ENCODE measurements at regions not wholly inside any gene's neighbourhood (a gene's known extent, or its start where the extent isn't known, plus 50 kb on each side); places are given as distances from the start of the nearest gene placed in this dataset.

GRCh38 chr9:105911104-105911911 lies 217.0 kb downstream of the TMEM38B start:
- TF ChIP-seq CTCF (IDR thresholded peaks at IDR 0.05), result no peak
- no peak for TF ChIP-seq POLR2A (IDR thresholded peaks at IDR 0.05)
- TF ChIP-seq POLR2AphosphoS5 (IDR thresholded peaks at IDR 0.05), result no peak
- DNase-seq (ENCODE audit: low spot score), result no peak

GRCh38 chr9:105912157-105912862 lies 218.0 kb downstream of the TMEM38B start:
- TF ChIP-seq POLR2AphosphoS5 (IDR thresholded peaks at IDR 0.05) (no peak), CTCF (IDR thresholded peaks at IDR 0.05) (no peak), POLR2A (IDR thresholded peaks at IDR 0.05) (no peak)
- Histone ChIP-seq H3K4me1 (replicated peaks) (no peaks in the 10 kb centered on the region), H3K27me3 (replicated peaks; ENCODE audit: insufficient read depth) (no peaks in the 10 kb centered on the region), H3K36me3 (no peaks in the 10 kb centered on the region), H3K4me3 (no peak overlapping the region), H3K27ac (no peak overlapping the region), H3K9me3 (no peaks in the 10 kb centered on the region)
- WGBS, result 20% methylated on average over 1 of the region's 1 CpG
- intact Hi-C loops (cut with DNase I), result no loop called here
- DNase-seq (ENCODE audit: low spot score), result no peak

More at GRCh38 chr9:105911104-105911911, 217.0 kb downstream of the TMEM38B start:
- WGBS, result 25% methylated on average over 5 of the region's 5 CpGs
- Histone ChIP-seq H3K36me3 (no peaks in the 10 kb centered on the region), H3K27ac (no peak overlapping the region), H3K4me3 (no peak overlapping the region), H3K9me3 (no peaks in the 10 kb centered on the region), H3K4me1 (replicated peaks) (no peaks in the 10 kb centered on the region), H3K27me3 (replicated peaks; ENCODE audit: insufficient read depth) (no peaks in the 10 kb centered on the region)
- intact Hi-C loops (cut with DNase I), result no loop called here

- Histone ChIP-seq H3K36me3 (no peaks in the 10 kb centered on the region), H3K4me1 (replicated peaks) (no peaks in the 10 kb centered on the region), H3K4me3 (no peak overlapping the region), H3K9me3 (no peaks in the 10 kb centered on the region), H3K27ac (no peak overlapping the region), H3K27me3 (replicated peaks; ENCODE audit: insufficient read depth) (no peaks in the 10 kb centered on the region)
- peak; percentile 65 for TF ChIP-seq POLR2AphosphoS5 (IDR thresholded peaks at IDR 0.05)
- no peak for TF ChIP-seq POLR2A (IDR thresholded peaks at IDR 0.05)
- DNase-seq (ENCODE audit: low spot score), result peak; percentile 68
- WGBS, result 44% methylated on average over 8 of the region's 8 CpGs
- intact Hi-C loops (cut with DNase I), result no loop called here
These were observed 218.6 kb downstream of the TMEM38B start for GRCh38 chr9:105912863-105913516.

- no peak overlapping the region for H3K27ac ChIP-seq
- no peak for DNase-seq (ENCODE audit: low spot score)
- intact Hi-C loops (cut with DNase I), result no loop called here
- no peak for TF ChIP-seq POLR2AphosphoS5 (IDR thresholded peaks at IDR 0.05)
- TF ChIP-seq CTCF (IDR thresholded peaks at IDR 0.05), result no peak
- no peak for TF ChIP-seq POLR2A (IDR thresholded peaks at IDR 0.05)
- no peaks in the 10 kb centered on the region for H3K9me3 ChIP-seq
- H3K4me1 ChIP-seq (replicated peaks), result no peaks in the 10 kb centered on the region
- WGBS, result 53% methylated on average over 4 of the region's 4 CpGs
- no peaks in the 10 kb centered on the region for H3K36me3 ChIP-seq
- H3K4me3 ChIP-seq, result no peak overlapping the region
- no peaks in the 10 kb centered on the region for H3K27me3 ChIP-seq (replicated peaks; ENCODE audit: insufficient read depth)
These were observed 226.9 kb downstream of the TMEM38B start for GRCh38 chr9:105921057-105921726.

GRCh38 chr9:105928416-105928815 lies 234.1 kb downstream of the TMEM38B start:
- H3K27me3 ChIP-seq (replicated peaks; ENCODE audit: insufficient read depth), result no peaks in the 10 kb centered on the region
- H3K27ac ChIP-seq, result no peak overlapping the region
- 69% methylated on average over 2 of the region's 2 CpGs for WGBS
- no peaks in the 10 kb centered on the region for H3K36me3 ChIP-seq
- H3K4me1 ChIP-seq (replicated peaks), result no peaks in the 10 kb centered on the region
- TF ChIP-seq POLR2A (IDR thresholded peaks at IDR 0.05) (no peak), CTCF (IDR thresholded peaks at IDR 0.05) (no peak), POLR2AphosphoS5 (IDR thresholded peaks at IDR 0.05) (no peak)
- H3K4me3 ChIP-seq, result no peak overlapping the region
- intact Hi-C loops (cut with DNase I), result no loop called here
- DNase-seq (ENCODE audit: low spot score), result no peak
- no peaks in the 10 kb centered on the region for H3K9me3 ChIP-seq
